Left renal pelvis (tissue), 4 donors: ENCODE measurements at regions not wholly inside any gene's neighbourhood (a gene's known extent, or its start where the extent isn't known, plus 50 kb on each side); places are given as distances from the start of the nearest gene placed in this dataset.

Experiments used
- DNase-seq, 4 donors: peaks; one replicate each; pipeline ENCODE4 v3.0.0-alpha.2; 2013; ENCODE audit warnings: low read depth in 4 of 4, low spot score in 3 of 4

DNA sequence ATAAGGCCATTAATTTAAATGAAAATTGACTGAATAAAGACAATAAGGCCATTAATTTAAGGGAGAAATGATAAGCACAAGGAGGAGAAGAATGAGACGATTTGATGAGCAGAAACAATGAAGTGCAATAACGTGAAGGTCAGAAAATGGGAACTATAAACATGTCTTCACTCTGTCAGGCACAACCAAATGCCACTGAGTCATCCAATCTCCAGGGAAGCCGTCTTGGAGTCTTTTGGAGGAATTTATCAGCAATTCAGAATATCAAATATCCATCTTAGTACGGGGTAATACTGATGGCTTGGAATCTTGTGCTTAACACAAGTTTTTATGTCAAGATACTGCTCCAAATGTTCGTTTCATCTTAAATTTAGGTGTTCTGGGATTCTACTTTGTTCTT, 159.9 kb downstream of the CAPZA3 start:
- no peak for DNase-seq

DNA sequence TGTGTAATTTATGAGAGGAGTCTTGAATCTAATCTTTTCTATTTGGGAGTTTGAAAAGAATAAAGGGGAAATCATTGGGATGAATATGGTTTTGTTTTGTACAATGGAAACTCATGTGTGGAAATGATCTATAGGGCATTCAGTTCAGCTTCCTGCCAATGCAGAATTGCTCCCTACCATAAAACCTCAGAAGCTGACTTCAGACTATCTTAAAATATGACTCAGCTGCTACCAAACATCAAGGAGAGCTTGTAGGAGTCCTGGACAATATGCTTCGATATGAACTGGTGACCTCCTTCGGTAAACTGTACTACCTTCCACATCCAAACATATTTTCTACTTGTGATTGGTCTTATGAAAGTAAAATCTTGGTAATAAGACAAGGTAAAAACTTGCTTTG, 160.6 kb downstream of the CAPZA3 start:
- DNase-seq = no peak

DNA sequence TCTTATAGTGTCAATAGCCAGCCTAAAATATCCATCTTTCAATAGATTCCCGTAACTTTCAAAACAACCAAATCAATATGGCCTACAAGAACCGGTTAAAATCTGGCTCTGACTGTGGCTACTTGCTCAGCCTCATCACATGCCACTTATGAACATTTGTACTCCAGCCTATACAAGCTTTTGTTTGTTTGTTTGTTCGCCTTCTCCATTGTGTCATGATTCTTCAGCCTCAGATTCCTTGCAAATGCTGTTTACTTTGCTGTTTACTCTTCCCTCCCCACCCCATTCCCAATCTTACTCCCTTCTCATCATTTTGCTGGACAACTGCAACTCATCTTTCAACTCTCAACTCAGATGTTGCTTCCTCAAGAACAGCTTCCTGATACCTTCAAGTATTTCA, 161.2 kb downstream of the CAPZA3 start:
- DNase-seq = no peak

DNA sequence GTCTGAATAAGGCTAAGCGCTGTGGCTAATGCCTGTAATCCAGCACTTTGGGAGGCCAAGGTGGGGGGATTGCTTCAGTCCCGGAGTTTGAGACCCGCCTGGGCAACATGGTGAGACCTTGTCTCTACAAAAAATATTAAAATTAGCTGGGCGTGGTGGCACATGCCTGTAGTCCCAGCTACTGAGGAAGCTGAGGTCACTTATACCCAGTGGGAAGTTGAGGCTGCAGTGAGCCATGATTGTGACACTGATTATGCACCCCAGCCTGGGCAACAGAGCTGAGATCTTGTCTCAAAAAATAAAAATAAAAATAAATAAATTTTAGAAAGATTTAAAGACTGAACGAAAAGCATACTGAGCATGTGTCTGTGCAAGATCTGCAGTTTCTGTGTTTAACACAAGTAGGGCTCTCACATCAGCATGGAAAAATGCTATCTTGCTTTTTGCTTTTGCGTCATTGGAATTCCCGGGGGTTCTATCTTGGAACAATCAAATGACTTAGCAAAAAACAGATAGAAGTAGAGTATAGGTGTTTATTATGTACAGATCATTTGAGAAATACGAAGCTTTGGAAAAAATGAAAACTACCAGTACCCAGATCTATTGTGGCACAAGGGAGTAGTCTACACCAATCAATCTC, 161.9 kb downstream of the CAPZA3 start:
- no peak for DNase-seq

- peak in 1 of 4 donors; percentile 25 for DNase-seq
Observed at GRCh38 chr12:18905134-18905533, 167.2 kb downstream of the CAPZA3 start.

- DNase-seq = no peak
Observed at GRCh38 chr12:18906395-18906794, 168.5 kb downstream of the CAPZA3 start.

GRCh38 chr12:18907127-18907526, 169.2 kb downstream of the CAPZA3 start:
- no peak for DNase-seq

DNA sequence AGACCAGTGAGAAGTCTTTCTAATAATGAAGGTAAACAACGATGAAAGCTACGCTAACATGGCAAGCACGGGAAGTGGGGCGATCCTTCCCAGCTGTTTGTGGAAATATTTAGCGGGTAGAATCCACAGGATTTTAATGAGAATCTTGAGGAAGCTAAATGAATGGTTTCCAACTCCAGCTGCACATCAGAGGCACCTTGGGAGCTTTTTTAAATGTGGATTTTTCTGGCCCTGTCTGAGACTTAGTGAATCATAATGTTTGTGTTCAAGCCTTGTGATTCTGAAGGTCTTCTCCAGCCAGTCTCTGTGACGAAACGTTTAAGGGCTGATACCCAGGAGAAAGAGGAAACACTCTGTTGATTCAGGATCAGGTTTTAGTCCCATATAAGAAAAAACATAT, 169.8 kb downstream of the CAPZA3 start:
- DNase-seq = no peak

DNA sequence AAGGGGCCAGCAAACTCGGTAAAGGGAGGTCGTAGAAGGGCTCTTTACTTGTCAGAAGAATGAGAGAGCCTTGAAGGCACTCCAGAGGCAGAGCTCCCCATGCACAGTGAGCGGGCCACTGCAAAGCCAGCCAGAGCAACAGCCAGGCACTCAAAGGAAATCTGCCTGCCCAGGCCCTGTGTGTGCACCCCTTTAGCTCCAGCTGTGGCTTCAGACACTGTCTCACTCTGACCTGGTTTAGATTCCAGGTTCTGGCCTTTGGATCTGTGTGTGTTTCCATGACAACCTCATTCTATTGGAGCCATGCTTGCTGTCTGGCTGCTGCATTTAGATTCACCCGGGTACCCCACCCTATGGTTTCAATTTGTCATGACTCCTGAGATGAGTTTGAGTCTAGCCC, 170.3 kb downstream of the CAPZA3 start:
- no peak for DNase-seq

DNA sequence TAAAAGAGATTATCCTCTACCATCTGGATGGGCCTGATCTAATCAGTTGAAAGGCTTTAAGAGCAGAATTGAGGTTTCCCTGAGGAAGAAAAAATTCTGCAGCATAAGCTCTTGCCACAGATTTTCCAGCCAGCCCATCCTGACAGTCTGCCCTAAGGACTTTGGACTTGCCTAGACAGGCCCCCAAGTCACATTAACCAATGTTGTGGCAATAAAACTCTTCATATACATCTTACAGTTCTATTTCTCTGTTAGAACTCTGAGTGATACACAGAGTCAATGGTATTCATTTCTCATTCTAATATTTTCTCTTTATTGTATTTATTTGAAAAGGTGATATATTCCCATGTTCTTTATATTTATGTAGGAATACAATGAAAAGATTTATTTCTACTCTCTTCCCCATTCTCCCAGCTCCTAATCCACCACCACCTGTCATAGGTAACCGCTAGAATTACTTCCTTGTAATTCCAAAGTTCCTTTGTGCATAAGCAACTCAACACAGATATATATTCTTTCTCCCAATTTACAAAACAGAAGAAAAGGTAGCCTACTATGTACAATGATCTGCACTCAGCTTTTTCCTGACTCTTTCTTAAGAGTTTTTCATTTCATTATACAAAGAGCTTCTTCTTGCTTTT, 182.1 kb downstream of the CAPZA3 start:
- DNase-seq = no peak

- DNase-seq = no peak
Observed at GRCh38 chr12:18922851-18923250, 184.9 kb downstream of the CAPZA3 start.

GRCh38 chr12:18923721-18924120, 185.8 kb downstream of the CAPZA3 start:
- no peak for DNase-seq

DNA sequence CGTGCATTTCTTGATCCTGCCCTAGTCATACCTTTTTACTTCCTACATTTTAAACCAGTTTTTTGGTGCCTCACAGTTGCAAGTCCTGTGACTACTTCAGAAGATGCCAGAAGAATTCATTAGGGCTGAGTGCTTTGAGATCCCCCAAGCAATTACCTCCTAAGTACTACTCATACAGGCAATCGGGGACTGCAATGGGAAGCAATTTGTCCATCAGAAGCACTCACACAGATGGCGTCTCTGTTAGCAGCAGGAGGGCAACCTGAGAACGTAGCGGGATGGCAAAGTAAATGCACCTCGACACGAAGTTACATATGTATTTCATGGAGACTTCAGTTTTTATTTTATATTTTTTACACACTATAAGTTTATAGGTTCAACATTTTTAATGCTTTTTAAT, 188.3 kb downstream of the CAPZA3 start:
- DNase-seq = no peak

GRCh38 chr12:18932211-18932610, 194.3 kb downstream of the CAPZA3 start:
- no peak for DNase-seq

- DNase-seq = no peak
Observed at GRCh38 chr12:18932715-18933114, 194.8 kb downstream of the CAPZA3 start.

DNA sequence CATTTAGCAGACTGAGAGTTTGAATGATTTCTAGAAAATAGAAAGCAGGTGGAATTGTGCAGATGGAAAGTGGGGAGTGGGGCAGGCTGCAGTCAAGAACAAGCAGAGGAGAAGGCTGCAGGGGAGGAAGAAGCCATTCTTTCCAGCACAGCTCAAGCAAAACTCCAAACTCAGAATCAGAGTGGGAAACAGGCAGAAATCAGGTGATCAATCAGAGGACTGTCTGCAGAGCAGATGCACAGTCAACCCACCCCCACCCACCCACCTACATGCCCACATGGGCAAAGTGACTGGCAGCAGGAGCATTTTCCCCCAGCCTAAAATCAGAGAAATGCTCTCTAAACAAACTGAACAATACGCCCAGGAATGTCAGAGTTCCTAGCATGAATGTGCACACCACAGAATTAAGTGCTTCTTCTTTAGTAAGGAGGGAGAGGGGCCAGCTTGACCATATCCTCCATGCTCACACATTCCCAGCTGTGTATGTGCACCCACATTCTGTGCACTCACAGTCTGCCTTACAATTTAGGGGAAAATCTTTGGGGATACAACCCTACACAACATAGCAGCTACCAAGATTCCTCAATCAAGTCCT, 194.1 kb upstream of the PLEKHA5 start:
- DNase-seq = no peak

- DNase-seq = no peak
Observed at GRCh38 chr12:18939051-18939450, 190.5 kb upstream of the PLEKHA5 start.

DNA sequence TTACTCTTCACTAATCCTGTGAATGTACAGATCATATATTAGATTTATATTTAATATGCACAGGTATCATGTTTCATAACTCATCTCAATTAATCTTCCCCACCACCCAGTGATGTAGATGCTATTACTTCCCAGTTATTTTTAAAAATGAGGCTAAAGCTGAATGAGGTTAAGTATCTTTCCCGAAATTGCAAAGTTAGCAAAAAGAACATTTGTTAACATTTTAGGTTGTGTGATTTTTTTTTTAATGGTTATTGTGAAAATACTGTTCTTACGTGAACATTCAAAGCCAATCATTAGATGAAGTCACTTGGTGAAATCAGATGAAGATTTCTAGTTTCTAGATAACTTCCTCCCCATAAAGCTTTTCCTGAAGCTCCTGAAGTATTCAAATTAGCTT, 186.9 kb upstream of the PLEKHA5 start:
- no peak for DNase-seq

GRCh38 chr12:18943200-18943599, 186.3 kb upstream of the PLEKHA5 start:
- DNase-seq = no peak

DNA sequence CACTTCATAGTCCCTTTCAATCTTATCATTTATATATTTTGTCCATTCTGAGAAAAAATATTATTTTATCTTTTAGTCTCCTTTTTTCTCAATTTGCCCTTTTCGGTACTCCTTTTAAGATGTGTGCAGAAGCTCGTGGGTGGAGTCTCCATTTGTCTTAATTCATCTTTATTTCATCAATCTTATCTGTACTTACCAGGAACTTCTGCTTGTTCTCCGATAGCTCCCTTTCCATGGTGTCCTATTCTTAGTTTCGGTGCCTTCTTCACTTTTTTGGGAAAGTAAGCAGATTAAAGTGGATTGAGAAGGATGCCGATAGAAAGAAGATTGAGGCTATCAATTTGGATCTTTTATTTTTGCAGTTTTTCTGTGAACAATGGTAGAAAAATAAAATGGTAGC, 183.4 kb upstream of the PLEKHA5 start:
- DNase-seq = no peak

DNA sequence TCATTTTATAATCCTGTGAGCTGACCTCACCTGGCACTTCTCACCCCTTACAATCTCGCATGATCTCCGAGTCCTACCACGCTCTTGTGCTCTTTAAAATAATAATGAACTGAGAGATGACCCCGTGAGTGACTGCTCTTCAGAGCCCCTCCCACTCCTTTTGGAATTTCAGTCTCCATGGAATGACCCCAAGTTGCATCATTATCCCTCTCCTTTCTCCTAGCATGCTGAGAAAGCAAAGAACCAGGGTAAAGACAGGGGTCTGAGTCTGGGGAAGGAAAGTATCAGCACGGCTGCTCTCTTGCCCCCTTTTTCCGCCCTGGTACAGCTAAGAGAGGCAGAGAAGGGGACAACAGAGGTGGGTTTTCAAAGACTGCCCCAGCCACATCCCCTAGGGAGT, 178.3 kb upstream of the PLEKHA5 start:
- no peak for DNase-seq

GRCh38 chr12:18953505-18953904, 176.0 kb upstream of the PLEKHA5 start:
- no peak for DNase-seq
